GM21723 (cell line): ENCODE measurements at regions not wholly inside any gene's neighbourhood (a gene's known extent, or its start where the extent isn't known, plus 50 kb on each side); places are given as distances from the start of the nearest gene placed in this dataset.

ENCODE experiments used
- ATAC-seq: cut with Tn5 transposase; IDR thresholded peaks from one replicate; pipeline ENCODE4 v1.9.1; 2021; ENCODE audit warnings: mild to moderate bottlenecking, moderate library complexity; ENCODE audit not compliant: unreplicated experiment

- ATAC-seq: no peak
Measured at GRCh38 chr22:49536571-49537131, 291.0 kb downstream of the BRD1 start.

GRCh38 chr22:49535527-49536125 is 292.0 kb downstream of the BRD1 start:
- no peak for ATAC-seq

GRCh38 chr22:49535126-49535525 is 292.5 kb downstream of the BRD1 start:
- no peak for ATAC-seq

- no peak for ATAC-seq
Measured at GRCh38 chr22:49534386-49534785, 293.3 kb downstream of the BRD1 start.

GRCh38 chr22:49533886-49534285 is 293.8 kb downstream of the BRD1 start:
- no peak for ATAC-seq

GRCh38 chr22:49532869-49533802 is 294.5 kb downstream of the BRD1 start:
- ATAC-seq: no peak

- no peak for ATAC-seq
Measured at GRCh38 chr22:49531368-49531791, 296.3 kb downstream of the BRD1 start.

GRCh38 chr22:49530671-49531367 is 296.9 kb downstream of the BRD1 start:
- no peak for ATAC-seq

- no peak for ATAC-seq
Measured at GRCh38 chr22:49528420-49528720, 299.3 kb downstream of the BRD1 start.

GRCh38 chr22:49527611-49528419 is 299.9 kb downstream of the BRD1 start:
- ATAC-seq: no peak

GRCh38 chr22:49525801-49526535 is 301.7 kb downstream of the BRD1 start:
- no peak for ATAC-seq

GRCh38 chr22:49525360-49525759 is 302.3 kb downstream of the BRD1 start:
- no peak for ATAC-seq

- ATAC-seq: no peak
Measured at GRCh38 chr22:49524362-49524761, 303.3 kb downstream of the BRD1 start.

- no peak for ATAC-seq
Measured at GRCh38 chr22:49523374-49524008, 304.2 kb downstream of the BRD1 start.

GRCh38 chr22:49522582-49523373 is 304.9 kb downstream of the BRD1 start:
- no peak for ATAC-seq

GRCh38 chr22:49521787-49522224 is 305.9 kb downstream of the BRD1 start:
- ATAC-seq: no peak

- no peak for ATAC-seq
Measured at GRCh38 chr22:49519117-49519737, 308.4 kb downstream of the BRD1 start.

- ATAC-seq: no peak
Measured at GRCh38 chr22:49518436-49518970, 309.2 kb downstream of the BRD1 start.
